ENCODE measurements at regions not wholly inside any gene's neighbourhood (a gene's known extent, or its start where the extent isn't known, plus 50 kb on each side); places are given as distances from the start of the nearest gene placed in this dataset.
"Not testable (repeated sequence)": the region's sequence is repeated elsewhere in the genome, so short reads cannot be mapped to it uniquely, and the experiment has no call there.

- no peaks in the 10 kb centered on the region for H3K4me1 ChIP-seq (ENCODE audit: control insufficient read depth in 2 of 3, insufficient read depth in 2 of 3, low read depth in 1 of 3, low read length in 3 of 3)
- DNase-seq = no peak
- TF ChIP-seq, protein P1, sequence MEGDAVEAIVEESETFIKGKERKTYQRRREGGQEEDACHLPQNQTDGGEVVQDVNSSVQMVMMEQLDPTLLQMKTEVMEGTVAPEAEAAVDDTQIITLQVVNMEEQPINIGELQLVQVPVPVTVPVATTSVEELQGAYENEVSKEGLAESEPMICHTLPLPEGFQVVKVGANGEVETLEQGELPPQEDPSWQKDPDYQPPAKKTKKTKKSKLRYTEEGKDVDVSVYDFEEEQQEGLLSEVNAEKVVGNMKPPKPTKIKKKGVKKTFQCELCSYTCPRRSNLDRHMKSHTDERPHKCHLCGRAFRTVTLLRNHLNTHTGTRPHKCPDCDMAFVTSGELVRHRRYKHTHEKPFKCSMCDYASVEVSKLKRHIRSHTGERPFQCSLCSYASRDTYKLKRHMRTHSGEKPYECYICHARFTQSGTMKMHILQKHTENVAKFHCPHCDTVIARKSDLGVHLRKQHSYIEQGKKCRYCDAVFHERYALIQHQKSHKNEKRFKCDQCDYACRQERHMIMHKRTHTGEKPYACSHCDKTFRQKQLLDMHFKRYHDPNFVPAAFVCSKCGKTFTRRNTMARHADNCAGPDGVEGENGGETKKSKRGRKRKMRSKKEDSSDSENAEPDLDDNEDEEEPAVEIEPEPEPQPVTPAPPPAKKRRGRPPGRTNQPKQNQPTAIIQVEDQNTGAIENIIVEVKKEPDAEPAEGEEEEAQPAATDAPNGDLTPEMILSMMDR (IDR thresholded peaks at IDR 0.05; ENCODE audit: borderline replicate concordance, extremely low read depth, insufficient read depth) = no peak
- H3K9ac ChIP-seq (ENCODE audit: low read length in 3 of 3) = no peak overlapping the region
- H3K36me3 ChIP-seq (ENCODE audit: control insufficient read depth in 2 of 3, insufficient read depth in 3 of 3, low read length in 3 of 3) = no peaks in the 10 kb centered on the region
- intact Hi-C loops (cut with DNase I) = no loop called here
- H3K4me3 ChIP-seq (ENCODE audit: low read length in 3 of 3) = no peak overlapping the region
- no peak overlapping the region for H3K27ac ChIP-seq (ENCODE audit: low read depth in 2 of 2, low read length in 2 of 2)
- no peak for FAIRE-seq
- no peaks in the 10 kb centered on the region for H3K9me3 ChIP-seq (ENCODE audit: control insufficient read depth in 2 of 3, insufficient read depth in 1 of 3, low read length in 3 of 3)
- H3K27me3 ChIP-seq (ENCODE audit: control insufficient read depth, insufficient read depth, low read length) = no peaks in the 10 kb centered on the region
These were observed 1115.4 kb downstream of the STPG2 start for GRCh38 chr4:97027728-97028410.

GRCh38 chr4:97028785-97029184, 1114.5 kb downstream of the STPG2 start:
- TF ChIP-seq, protein P1 (IDR thresholded peaks at IDR 0.05; ENCODE audit: borderline replicate concordance, extremely low read depth, insufficient read depth) = no peak
- Histone ChIP-seq H3K4me1 (ENCODE audit: control insufficient read depth in 2 of 3, insufficient read depth in 2 of 3, low read depth in 1 of 3, low read length in 3 of 3) (no peaks in the 10 kb centered on the region), H3K36me3 (ENCODE audit: control insufficient read depth in 2 of 3, insufficient read depth in 3 of 3, low read length in 3 of 3) (no peaks in the 10 kb centered on the region), H3K9me3 (ENCODE audit: control insufficient read depth in 2 of 3, insufficient read depth in 1 of 3, low read length in 3 of 3) (no peaks in the 10 kb centered on the region), H3K4me3 (ENCODE audit: low read length in 3 of 3) (no peak overlapping the region), H3K27ac (ENCODE audit: low read depth in 2 of 2, low read length in 2 of 2) (no peak overlapping the region), H3K27me3 (ENCODE audit: control insufficient read depth, insufficient read depth, low read length) (no peaks in the 10 kb centered on the region), H3K9ac (ENCODE audit: low read length in 3 of 3) (no peak overlapping the region)
- DNase-seq (no peak), FAIRE-seq (no peak)
- intact Hi-C loops (cut with DNase I) = no loop called here

- intact Hi-C loops (cut with DNase I); H3K36me3 ChIP-seq (ENCODE audit: control insufficient read depth in 2 of 3, insufficient read depth in 3 of 3, low read length in 3 of 3); H3K4me3 ChIP-seq (ENCODE audit: low read length in 3 of 3); H3K27me3 ChIP-seq (ENCODE audit: control insufficient read depth, insufficient read depth, low read length); H3K9me3 ChIP-seq (ENCODE audit: control insufficient read depth in 2 of 3, insufficient read depth in 1 of 3, low read length in 3 of 3); H3K4me1 ChIP-seq (ENCODE audit: control insufficient read depth in 2 of 3, insufficient read depth in 2 of 3, low read depth in 1 of 3, low read length in 3 of 3); H3K27ac ChIP-seq (ENCODE audit: low read depth in 2 of 2, low read length in 2 of 2); H3K9ac ChIP-seq (ENCODE audit: low read length in 3 of 3); FAIRE-seq: not testable (repeated sequence)
- peak; percentile 31 to 93 (median 89) for DNase-seq
These were observed 1105.7 kb downstream of the STPG2 start for GRCh38 chr4:97037411-97038145.

DNA sequence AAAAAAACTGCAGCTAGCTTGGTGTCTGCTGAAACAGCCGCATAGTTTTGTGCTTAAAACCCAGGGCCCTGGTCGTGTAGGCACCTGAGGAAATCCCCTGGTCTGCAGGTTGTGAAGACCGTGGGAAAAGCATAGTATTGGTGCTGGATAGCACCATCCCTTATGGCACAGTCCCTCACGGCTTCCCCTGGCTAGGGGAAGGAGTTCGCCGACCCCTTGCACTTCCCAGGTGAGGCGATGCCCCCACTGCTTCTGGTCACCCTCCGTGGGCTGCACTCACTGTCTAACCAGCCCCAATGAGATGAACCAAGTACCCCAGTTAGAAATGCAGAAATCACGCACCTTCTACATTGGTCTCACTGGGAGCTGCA, 1105.1 kb downstream of the STPG2 start:
- FAIRE-seq = no peak
- intact Hi-C loops (cut with DNase I) = no loop called here

More for the DNA sequence above, 1105.1 kb downstream of the STPG2 start:
- Histone ChIP-seq H3K27me3 (ENCODE audit: control insufficient read depth, insufficient read depth, low read length) (no peaks in the 10 kb centered on the region), H3K27ac (ENCODE audit: low read depth in 2 of 2, low read length in 2 of 2) (no peak overlapping the region), H3K4me3 (ENCODE audit: low read length in 3 of 3) (no peak overlapping the region), H3K36me3 (ENCODE audit: control insufficient read depth in 2 of 3, insufficient read depth in 3 of 3, low read length in 3 of 3) (no peaks in the 10 kb centered on the region), H3K4me1 (ENCODE audit: control insufficient read depth in 2 of 3, insufficient read depth in 2 of 3, low read depth in 1 of 3, low read length in 3 of 3) (no peaks in the 10 kb centered on the region), H3K9me3 (ENCODE audit: control insufficient read depth in 2 of 3, insufficient read depth in 1 of 3, low read length in 3 of 3) (no peaks in the 10 kb centered on the region), H3K9ac (ENCODE audit: low read length in 3 of 3) (no peak overlapping the region)
- peak in 1 of 5 donors; percentile 34 for DNase-seq
- TF ChIP-seq, protein P1 (IDR thresholded peaks at IDR 0.05; ENCODE audit: borderline replicate concordance, extremely low read depth, insufficient read depth) = no peak

All from kidney (tissue), 13 donors.